HG03060 (cell line): ENCODE measurements at regions not wholly inside any gene's neighbourhood (a gene's known extent, or its start where the extent isn't known, plus 50 kb on each side); places are given as distances from the start of the nearest gene placed in this dataset.
"Not testable (repeated sequence)": the region's sequence is repeated elsewhere in the genome, so short reads cannot be mapped to it uniquely, and the experiment has no call there.

Source experiments
- ATAC-seq: cut with Tn5 transposase; IDR thresholded peaks from one replicate; pipeline ENCODE4 v1.9.1; 2021; ENCODE audit warnings: low read depth, moderate number of reproducible peaks; ENCODE audit not compliant: unreplicated experiment

GRCh38 chr7:50856806-50857205 lies 74.1 kb upstream of the GRB10 start:
- no peak for ATAC-seq

- ATAC-seq: no peak
Observed at GRCh38 chr7:50856231-50856630, 73.5 kb upstream of the GRB10 start.

- ATAC-seq: no peak
Observed at GRCh38 chr7:50855526-50855925, 72.8 kb upstream of the GRB10 start.

- no peak for ATAC-seq
Observed at GRCh38 chr7:50854831-50855230, 72.1 kb upstream of the GRB10 start.

- ATAC-seq: no peak
Observed at GRCh38 chr7:50854247-50854646, 71.6 kb upstream of the GRB10 start.

GRCh38 chr7:50853311-50853710 lies 70.6 kb upstream of the GRB10 start:
- ATAC-seq: no peak

- no peak for ATAC-seq
Observed at GRCh38 chr7:50852901-50853300, 70.2 kb upstream of the GRB10 start.

- no peak for ATAC-seq
Observed at GRCh38 chr7:50851891-50852290, 69.2 kb upstream of the GRB10 start.

- no peak for ATAC-seq
Observed at GRCh38 chr7:50851451-50851850, 68.8 kb upstream of the GRB10 start.

- ATAC-seq: no peak
Observed at GRCh38 chr7:50849991-50850390, 67.3 kb upstream of the GRB10 start.

- no peak for ATAC-seq
Observed at GRCh38 chr7:50848203-50848602, 65.5 kb upstream of the GRB10 start.

GRCh38 chr7:50844861-50845260 lies 62.2 kb upstream of the GRB10 start:
- ATAC-seq: not testable (repeated sequence)

- no peak for ATAC-seq
Observed at GRCh38 chr7:50842041-50842440, 59.3 kb upstream of the GRB10 start.

- ATAC-seq: no peak
Observed at GRCh38 chr7:50838675-50839377, 56.1 kb upstream of the GRB10 start.

- ATAC-seq: no peak
Observed at GRCh38 chr7:50837965-50838364, 55.3 kb upstream of the GRB10 start.

GRCh38 chr7:50836646-50837045 lies 54.0 kb upstream of the GRB10 start:
- no peak for ATAC-seq

GRCh38 chr7:50835156-50835555 lies 52.5 kb upstream of the GRB10 start:
- no peak for ATAC-seq

- no peak for ATAC-seq
Observed at GRCh38 chr7:50834679-50835078, 52.0 kb upstream of the GRB10 start.

GRCh38 chr7:50834031-50834535 lies 51.4 kb upstream of the GRB10 start:
- no peak for ATAC-seq

GRCh38 chr7:50832744-50833143 lies 50.0 kb upstream of the GRB10 start:
- no peak for ATAC-seq
